ENCODE measurements at regions not wholly inside any gene's neighbourhood (a gene's known extent, or its start where the extent isn't known, plus 50 kb on each side); places are given as distances from the start of the nearest gene placed in this dataset.

DNA sequence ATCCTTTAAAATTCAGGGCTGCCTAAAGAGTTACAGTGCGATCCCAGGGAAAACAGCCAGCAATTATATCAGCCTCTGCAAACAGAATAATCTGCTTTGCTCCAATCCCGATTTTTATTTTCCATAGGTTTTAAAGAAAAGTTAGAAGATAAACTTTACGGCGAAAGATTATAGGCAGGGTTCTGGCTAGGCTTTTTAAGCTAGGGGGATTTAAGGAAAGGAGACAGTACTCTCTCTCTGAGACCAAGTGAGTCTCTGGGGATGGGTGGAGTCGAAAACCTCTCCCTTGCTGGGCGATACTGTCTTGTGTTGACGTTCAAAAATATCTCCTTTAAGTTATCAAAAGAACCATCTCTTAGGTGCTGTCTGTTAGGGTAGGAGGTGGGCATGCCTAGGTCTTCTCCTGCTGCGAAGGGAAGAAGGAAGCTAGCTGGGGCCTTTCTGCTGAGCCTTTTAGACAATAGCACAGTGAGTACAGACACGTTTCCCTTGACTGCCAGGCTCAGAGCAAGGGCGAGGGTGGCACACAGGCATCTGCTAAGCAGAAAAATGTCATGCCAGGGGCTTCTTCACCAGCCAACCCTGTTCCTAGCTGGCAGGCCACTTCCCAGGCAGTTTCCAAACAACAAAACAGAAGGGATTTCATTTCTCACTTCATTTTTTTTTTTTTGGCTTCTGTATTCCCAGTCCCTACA, 167.9 kb upstream of the MAF start:
- no peak for DNase-seq

DNA sequence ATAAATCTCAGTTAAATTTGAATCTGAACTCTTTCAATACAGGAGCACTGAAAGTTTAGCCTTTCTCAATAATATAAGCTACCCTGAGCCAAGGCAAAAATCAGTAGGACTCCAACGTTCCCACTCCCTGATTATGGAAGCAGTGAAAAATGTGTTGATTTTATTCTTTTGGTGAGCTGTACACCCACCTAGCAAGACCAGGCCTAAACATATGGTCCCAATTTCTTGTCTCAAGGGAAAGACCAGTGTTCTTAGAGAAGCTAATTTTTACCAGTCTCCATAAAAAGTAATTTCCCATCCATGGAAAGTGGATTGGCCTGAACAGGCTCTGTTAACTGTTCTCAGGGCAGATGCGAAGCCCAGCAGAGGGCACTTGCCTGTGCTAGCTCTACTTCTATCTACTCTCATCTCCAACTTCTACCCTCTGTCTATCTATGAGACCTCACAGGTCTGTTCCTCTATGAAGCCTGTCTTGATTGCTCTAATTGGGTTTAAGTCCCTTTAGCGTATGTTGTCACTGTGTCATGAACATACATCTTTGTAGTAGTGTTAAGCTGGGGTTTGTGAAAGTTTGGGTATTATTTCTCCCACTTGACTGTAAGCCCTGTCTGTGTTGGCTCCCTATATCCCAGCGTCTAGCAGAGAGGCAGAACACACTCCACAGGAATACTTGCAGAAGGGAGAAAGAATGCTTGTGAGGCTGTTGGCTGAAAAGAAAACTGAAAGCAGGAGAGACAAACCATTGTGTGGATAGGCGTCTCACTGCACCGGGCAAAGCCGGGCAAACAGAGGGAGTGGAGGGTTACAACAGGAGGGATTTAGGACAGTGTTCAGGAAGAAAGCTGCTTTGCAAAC, 167.1 kb upstream of the MAF start:
- no peak for DNase-seq

- no peak for DNase-seq
Observed at GRCh38 chr16:79765901-79766394, 165.4 kb upstream of the MAF start.

DNA sequence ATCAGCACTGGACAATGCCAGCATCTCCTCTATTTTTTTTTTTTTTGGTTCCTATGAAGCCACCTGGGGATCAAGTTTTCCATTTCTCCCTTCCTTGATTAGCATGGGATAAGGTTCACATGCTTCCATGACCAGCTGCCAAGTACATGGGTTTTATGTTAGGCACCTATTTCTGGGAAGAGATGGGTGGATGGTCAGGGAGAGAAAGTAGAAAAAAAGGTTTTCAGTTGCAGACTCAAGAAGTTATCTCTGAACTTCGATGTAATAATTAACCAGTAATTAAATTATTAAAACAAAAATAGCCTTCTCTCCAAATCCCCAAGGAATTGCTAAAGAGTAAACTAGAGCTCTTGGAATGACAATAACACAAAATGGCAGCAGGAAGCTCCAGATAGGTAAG, 164.9 kb upstream of the MAF start:
- DNase-seq: no peak

GRCh38 chr16:79764415-79765110, 164.0 kb upstream of the MAF start:
- DNase-seq: no peak

DNA sequence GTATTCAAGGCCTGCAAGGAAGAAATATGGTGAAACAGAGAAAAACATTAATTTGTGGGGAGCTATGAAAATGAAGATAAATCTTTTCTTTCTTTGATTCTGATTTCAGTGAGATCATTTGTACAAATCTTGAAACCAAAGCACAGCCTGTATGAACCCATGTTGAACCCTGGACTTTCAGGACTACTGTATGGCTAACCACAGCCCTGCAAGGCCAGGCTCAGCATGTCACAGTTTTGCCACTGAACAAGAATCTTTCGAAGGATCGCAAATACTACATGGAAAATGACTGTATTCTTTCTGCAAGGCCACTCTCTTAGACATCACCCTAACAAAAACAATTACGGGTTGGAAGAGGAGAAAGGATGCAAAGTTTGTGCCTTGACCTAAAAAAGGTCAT, 161.7 kb upstream of the MAF start:
- DNase-seq: no peak

GRCh38 chr16:79758615-79759346, 158.2 kb upstream of the MAF start:
- DNase-seq: no peak

DNA sequence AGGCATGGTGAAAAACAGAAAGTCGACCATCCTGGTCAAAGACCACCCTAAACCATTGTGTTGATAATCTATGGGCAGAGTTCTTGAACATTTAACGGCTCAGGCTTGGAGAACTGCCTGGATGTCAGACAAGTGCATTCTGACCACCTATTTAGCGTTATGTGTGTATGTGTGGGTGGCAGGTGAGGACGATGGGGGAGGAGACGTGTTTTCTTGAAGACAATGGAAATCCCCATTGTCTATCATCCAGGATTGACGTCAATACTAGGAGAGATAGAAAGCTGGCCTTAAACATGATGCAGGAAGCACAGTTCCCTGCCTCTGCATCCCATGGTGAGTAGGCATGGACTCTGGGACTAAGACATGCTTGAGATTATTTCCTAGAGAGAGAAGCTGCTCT, 157.4 kb upstream of the MAF start:
- no peak for DNase-seq

DNA sequence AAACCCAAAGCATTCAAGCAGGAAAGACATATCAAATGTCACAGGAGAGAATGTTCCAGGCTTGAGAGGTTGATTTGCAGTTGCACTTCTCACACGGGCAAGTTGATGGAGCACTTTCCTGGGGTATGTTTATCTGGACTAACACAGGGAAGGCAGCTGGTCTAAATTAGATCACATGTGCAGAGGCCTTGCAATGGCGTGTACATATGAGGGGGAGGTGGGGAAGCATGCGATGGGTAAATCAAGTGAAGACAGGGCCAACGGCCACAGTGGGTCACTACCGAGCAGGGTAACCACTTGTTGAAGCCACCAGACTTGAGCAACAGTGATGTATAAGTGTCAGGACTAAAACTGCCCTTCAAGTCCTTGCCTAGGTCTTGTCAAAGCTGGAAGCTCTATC, 156.6 kb upstream of the MAF start:
- DNase-seq: no peak

GRCh38 chr16:79756571-79756970, 156.0 kb upstream of the MAF start:
- no peak for DNase-seq

DNA sequence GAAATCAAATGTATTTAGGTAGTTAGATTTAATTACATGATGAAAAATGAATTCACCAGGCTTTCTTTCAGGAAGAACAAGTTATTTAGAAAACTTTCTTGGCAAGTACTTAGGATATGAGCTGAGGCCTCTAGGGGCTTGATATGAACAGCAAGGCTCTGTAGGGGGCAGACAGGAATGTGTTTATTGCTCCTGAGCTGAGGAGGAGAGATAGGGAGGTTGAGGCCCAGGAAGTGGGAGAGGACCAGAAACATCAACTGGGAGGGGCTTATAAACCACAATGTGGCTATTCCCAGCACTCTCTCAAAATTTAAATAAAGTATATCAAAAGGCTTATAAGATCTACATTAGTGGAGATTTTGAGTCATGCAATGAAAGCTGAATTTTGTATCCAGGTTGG, 154.0 kb upstream of the MAF start:
- no peak for DNase-seq

DNA sequence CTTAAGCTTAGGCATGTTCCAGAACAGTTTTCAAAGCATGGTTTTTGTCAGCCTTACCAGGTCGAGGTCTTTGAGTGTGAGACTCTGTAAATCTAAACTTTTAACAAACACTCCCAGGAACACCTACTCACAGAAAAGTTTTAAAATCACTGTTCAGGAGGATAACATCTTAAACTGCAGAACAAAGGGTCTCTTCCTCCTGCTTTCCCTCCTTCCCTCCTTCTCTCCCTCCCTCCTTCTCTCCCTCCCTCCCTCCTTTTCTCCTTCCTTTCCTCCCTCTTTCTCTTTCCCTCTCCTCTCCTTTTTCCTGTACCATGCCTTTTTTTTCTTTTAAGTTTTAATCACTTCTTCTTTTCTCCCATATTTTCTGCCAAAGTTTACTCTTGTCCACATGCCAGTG, 153.5 kb upstream of the MAF start:
- no peak for DNase-seq

DNA sequence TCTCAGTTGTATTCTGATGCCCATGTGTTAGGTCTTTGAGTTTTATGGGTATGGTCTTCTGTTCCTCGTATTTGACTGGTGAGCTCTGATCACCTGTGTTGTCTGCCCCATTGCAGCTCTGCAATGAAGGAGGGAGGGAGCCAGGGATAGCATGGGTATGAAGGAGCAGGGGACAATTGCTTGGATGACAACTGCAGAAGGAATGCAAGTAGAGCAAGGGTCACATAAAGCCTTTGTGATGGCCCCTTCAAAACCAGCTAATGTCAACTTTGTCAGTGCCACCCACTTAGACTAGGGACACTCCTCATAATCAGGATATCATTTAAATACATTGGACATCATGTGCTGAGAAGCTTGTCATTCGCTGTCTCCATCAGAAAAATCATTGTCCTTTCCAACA, 152.7 kb upstream of the MAF start:
- DNase-seq: no peak

GRCh38 chr16:79752396-79752795, 151.9 kb upstream of the MAF start:
- no peak for DNase-seq

GRCh38 chr16:79751471-79752184, 151.1 kb upstream of the MAF start:
- DNase-seq: no peak

DNA sequence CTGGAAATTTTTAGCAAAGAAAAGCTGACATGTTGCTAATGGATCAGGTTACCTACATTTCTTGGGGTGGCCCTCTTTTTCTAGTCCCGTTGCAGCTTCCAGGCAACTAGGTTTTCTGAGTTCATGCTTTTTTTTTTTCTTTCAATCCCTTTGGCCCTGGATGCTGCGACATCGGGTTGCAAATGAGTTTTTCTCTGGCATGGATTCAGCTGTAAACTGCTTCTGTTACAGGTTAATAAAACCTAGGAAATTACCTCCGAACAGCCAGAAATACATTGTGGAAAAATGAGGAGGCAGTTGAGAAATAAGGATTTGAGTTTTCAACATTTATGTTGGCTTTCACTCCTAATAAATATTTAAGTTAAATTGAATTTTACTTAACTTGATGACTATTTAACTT, 149.8 kb upstream of the MAF start:
- no peak for DNase-seq

DNA sequence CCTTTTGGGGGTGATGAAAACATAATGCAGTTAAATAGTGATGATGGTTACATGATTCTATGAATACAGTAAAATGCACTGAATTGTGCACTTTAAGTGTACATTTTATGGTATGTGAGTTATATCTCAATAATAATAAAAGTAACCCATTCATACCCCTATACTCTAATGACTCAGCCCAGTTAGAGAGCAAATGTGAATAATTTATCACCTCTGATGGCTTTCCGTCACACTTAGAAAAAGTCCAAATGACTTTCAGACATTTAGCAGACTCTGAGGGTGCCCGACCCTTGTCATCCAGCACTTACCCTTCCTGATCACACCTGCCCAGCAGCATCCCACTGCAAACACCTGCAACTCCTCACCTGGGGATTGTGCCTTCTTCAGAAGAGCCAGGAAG, 148.1 kb upstream of the MAF start:
- no peak for DNase-seq

GRCh38 chr16:79747688-79748087, 147.2 kb upstream of the MAF start:
- DNase-seq: no peak

DNA sequence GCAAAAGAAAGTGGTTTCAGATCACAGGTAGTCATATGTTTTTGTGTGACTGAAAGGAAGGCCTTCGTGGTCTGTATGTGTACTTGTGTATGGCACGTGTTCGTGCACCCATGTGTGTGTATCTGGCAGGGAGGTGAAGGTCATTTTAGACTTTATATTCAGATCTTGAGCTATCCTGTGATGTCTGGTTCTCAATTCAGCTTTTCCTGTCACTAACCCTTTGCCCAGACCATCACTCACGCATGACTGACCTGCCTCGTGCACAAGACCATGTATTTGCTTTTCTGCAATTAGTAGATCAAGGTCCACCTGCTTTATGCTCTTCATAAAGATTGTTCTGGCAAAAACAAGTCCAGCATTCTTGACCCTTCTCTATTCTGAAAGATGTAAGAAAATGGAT, 139.7 kb upstream of the MAF start:
- no peak for DNase-seq

DNA sequence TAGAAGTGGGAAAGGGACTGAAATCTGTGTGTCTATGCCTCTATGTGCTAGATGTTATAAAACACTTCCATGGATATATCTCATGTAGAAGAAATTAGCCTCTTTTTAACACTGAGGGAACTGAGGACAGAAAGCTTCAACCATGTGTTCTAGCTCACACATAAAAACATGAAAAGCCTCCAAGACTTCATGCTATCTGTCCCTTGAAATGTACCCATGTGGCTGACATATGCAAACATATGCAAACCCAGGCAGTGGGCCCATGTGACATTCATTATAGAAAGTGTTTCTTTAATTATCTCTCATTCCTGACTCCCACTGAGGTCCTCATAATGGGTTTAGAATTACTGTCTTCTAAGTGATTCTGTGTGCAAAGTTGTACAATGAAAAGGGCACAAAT, 134.7 kb upstream of the MAF start:
- no peak for DNase-seq

DNA sequence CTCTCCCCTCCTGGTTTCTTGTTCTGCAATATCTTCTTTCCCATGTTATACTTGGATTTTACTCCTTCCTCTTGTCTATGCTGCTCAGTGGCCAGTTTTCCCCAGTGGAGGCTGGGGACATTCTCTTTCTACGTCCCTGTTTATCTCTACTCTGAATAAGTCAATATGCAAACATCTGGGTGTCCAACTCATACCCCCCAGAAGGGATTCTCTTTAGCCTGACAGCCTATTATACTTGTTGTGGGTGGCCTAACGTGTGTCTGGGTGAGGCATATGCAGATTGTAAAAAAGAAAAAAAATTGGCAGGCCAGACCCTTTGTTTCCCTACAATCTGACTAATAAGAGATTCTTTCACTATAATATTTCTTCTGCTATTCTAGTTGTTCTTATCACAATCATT, 134.2 kb upstream of the MAF start:
- no peak for DNase-seq

DNA sequence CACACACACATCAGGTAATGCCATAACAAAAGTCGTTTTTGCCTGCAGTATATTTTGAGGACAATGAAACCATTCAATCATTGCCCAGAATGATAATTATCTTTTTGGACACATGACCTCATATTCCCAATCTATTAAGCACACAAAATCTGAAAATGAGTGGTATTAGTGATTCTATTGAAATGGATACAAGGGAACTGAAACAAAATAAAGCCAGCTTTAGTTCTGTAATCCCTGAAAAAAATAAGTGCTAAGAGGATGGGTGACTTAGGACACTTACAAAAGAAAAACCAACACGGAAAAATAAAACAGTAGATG, 128.3 kb upstream of the MAF start:
- DNase-seq: no peak

Measured in MV-4-11 (cell line).